ENCODE measurements at regions not wholly inside any gene's neighbourhood (a gene's known extent, or its start where the extent isn't known, plus 50 kb on each side); places are given as distances from the start of the nearest gene placed in this dataset.

DNA sequence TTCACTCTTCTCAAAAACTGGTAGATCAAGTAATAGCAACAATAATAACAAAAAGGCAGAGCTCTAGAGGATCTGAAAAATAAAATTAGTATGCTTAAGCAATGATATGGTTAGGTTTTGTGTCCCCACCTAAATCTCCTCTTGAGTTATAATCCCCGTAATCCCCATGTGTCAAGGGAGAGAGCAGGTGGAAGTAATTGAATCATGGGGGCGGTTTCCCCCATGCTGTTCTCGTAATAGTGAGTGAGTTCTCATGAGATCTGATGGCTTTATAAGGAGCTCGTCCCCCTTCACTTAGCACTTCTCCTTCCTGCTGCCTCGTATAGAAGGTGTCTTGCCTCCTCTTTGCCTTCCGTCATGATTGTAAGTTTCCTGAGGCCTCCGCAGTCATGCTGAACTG is 60.2 kb upstream of the ABHD2 start:
- TF ChIP-seq, protein P1, sequence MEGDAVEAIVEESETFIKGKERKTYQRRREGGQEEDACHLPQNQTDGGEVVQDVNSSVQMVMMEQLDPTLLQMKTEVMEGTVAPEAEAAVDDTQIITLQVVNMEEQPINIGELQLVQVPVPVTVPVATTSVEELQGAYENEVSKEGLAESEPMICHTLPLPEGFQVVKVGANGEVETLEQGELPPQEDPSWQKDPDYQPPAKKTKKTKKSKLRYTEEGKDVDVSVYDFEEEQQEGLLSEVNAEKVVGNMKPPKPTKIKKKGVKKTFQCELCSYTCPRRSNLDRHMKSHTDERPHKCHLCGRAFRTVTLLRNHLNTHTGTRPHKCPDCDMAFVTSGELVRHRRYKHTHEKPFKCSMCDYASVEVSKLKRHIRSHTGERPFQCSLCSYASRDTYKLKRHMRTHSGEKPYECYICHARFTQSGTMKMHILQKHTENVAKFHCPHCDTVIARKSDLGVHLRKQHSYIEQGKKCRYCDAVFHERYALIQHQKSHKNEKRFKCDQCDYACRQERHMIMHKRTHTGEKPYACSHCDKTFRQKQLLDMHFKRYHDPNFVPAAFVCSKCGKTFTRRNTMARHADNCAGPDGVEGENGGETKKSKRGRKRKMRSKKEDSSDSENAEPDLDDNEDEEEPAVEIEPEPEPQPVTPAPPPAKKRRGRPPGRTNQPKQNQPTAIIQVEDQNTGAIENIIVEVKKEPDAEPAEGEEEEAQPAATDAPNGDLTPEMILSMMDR (IDR thresholded peaks at IDR 0.05; ENCODE audit: poor library complexity, severe bottlenecking) = no peak
- no peak for TF ChIP-seq EP300 (conservative IDR thresholded peaks at IDR 0.05; ENCODE audit: poor library complexity, severe bottlenecking)
- no peak for TF ChIP-seq POLR2AphosphoS5 (IDR thresholded peaks at IDR 0.05)
- TF ChIP-seq EZH2 (IDR thresholded peaks at IDR 0.05; ENCODE audit: borderline replicate concordance, insufficient read depth, low read length, poor library complexity, severe bottlenecking) = no peak
